Retinal pigment epithelial cell (primary cell): ENCODE measurements at regions not wholly inside any gene's neighbourhood (a gene's known extent, or its start where the extent isn't known, plus 50 kb on each side); places are given as distances from the start of the nearest gene placed in this dataset.

Experiments
- DNase-seq: peaks from one replicate; pipeline ENCODE4 v3.0.0-alpha.2; 2010; ENCODE audit warnings: low read depth
- H3K4me3 ChIP-seq: 2 replicates; pipeline ENCODE4 v1.5.1; 2011; ENCODE audit warnings: mild to moderate bottlenecking, low read length, control low read depth, moderate library complexity
- CTCF ChIP-seq: conservative IDR thresholded peaks from 2 replicates; pipeline ENCODE4 v1.5.1; 2011; ENCODE audit warnings: low read depth, low read length, control low read depth, inconsistent platforms

- TF ChIP-seq CTCF: no peak
- no peak for DNase-seq
- H3K4me3 ChIP-seq: no peak overlapping the region
Measured at GRCh38 chr21:38175306-38175705, 81.5 kb upstream of the KCNJ15 start.

GRCh38 chr21:38177919-38178652 is 78.7 kb upstream of the KCNJ15 start:
- no peak for DNase-seq

GRCh38 chr21:38178653-38179470 is 77.9 kb upstream of the KCNJ15 start:
- H3K4me3 ChIP-seq: no peak overlapping the region
- no peak for TF ChIP-seq CTCF
- DNase-seq: no peak

More at GRCh38 chr21:38177919-38178652, 78.7 kb upstream of the KCNJ15 start:
- no peak overlapping the region for H3K4me3 ChIP-seq
- no peak for TF ChIP-seq CTCF

GRCh38 chr21:38179511-38179910 is 77.3 kb upstream of the KCNJ15 start:
- DNase-seq: no peak
- no peak for TF ChIP-seq CTCF
- H3K4me3 ChIP-seq: no peak overlapping the region

- peak; percentile 57 for DNase-seq
- no peak overlapping the region for H3K4me3 ChIP-seq
- TF ChIP-seq CTCF: no peak
Measured at GRCh38 chr21:38181096-38181495, 75.7 kb upstream of the KCNJ15 start.

GRCh38 chr21:38182370-38182985 is 74.3 kb upstream of the KCNJ15 start:
- H3K4me3 ChIP-seq: no peak overlapping the region
- TF ChIP-seq CTCF: no peak
- no peak for DNase-seq
